GM12873 (cell line): ENCODE measurements at regions not wholly inside any gene's neighbourhood (a gene's known extent, or its start where the extent isn't known, plus 50 kb on each side); places are given as distances from the start of the nearest gene placed in this dataset.

Experiments
- CTCF ChIP-seq: IDR thresholded peaks from 2 replicates; pipeline ENCODE4 v1.5.1; 2012; ENCODE audit warnings: low read depth, mild to moderate bottlenecking, moderate library complexity, low read length, control low read depth; ENCODE audit not compliant: insufficient read depth; ENCODE audit errors: missing control alignments

GRCh38 chr21:33139084-33139483 is 69.1 kb downstream of the OLIG1 start:
- TF ChIP-seq CTCF: no peak

- TF ChIP-seq CTCF: no peak
Measured at GRCh38 chr21:33140288-33140687, 70.3 kb downstream of the OLIG1 start.

GRCh38 chr21:33146467-33146866 is 76.5 kb downstream of the OLIG1 start:
- TF ChIP-seq CTCF: no peak

- TF ChIP-seq CTCF: no peak
Measured at GRCh38 chr21:33149181-33149580, 79.2 kb downstream of the OLIG1 start.

GRCh38 chr21:33151941-33152731 is 77.6 kb upstream of the IFNAR2 start:
- TF ChIP-seq CTCF: no peak

- TF ChIP-seq CTCF: no peak
Measured at GRCh38 chr21:33152732-33153130, 77.0 kb upstream of the IFNAR2 start.

- no peak for TF ChIP-seq CTCF
Measured at GRCh38 chr21:33155005-33155404, 74.7 kb upstream of the IFNAR2 start.
